Muscle layer of duodenum (tissue), 2 donors: ENCODE measurements at regions not wholly inside any gene's neighbourhood (a gene's known extent, or its start where the extent isn't known, plus 50 kb on each side); places are given as distances from the start of the nearest gene placed in this dataset.

Experiments used
- H3K27ac ChIP-seq: one replicate; pipeline ENCODE4 v1.7.0; 2013; ENCODE audit warnings: mild to moderate bottlenecking, low read length
- H3K27me3 ChIP-seq: one replicate; pipeline ENCODE4 v1.7.0; 2013; ENCODE audit warnings: low read depth, mild to moderate bottlenecking, control low read depth, low read length
- H3K36me3 ChIP-seq, 2 donors: one replicate each; pipeline ENCODE4 v1.7.0; 2013; ENCODE audit warnings: low read length in 2 of 2, control low read depth in 1 of 2, mild to moderate bottlenecking in 1 of 2; ENCODE audit not compliant: insufficient read depth in 2 of 2, control insufficient read depth in 1 of 2
- H3K4me1 ChIP-seq, 2 donors: one replicate each; pipeline ENCODE4 v1.7.0; 2013; ENCODE audit warnings: low read length in 2 of 2, mild to moderate bottlenecking in 2 of 2, control low read depth in 1 of 2, moderate library complexity in 1 of 2; ENCODE audit not compliant: insufficient read depth in 2 of 2, control insufficient read depth in 1 of 2
- H3K4me3 ChIP-seq, 2 donors: one replicate each; pipeline ENCODE4 v1.7.0; 2013; ENCODE audit warnings: low read length in 2 of 2, low read depth in 1 of 2, mild to moderate bottlenecking in 1 of 2
- H3K9me3 ChIP-seq, 2 donors: one replicate each; pipeline ENCODE4 v1.7.0; 2013; ENCODE audit warnings: low read length in 2 of 2, control low read depth in 1 of 2, mild to moderate bottlenecking in 1 of 2; ENCODE audit not compliant: control insufficient read depth in 1 of 2
- donor health status: healthy.

DNA sequence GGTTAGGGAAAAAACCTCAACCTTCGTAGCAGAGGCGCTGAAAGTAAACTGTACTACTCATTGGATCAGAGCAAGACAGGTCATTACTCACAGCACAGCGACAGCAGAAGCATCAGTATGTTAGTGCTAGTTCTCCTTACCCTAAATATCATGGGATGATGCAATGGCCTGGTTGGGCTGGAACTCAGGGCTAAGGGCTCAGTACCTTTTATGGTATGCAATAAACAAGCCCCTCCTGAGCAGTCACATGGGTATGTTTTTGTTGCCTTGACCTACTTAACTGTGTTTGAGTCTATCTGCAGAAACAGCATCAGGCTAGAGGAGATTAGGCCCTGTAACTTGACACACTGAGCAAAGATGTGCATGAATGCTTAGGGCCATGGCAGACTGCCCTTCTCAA lies 369.4 kb upstream of the IMPG1 start:
- Histone ChIP-seq H3K27me3 (no peaks in the 10 kb centered on the region), H3K36me3 (no peaks in the 10 kb centered on the region), H3K9me3 (no peaks in the 10 kb centered on the region), H3K4me1 (no peaks in the 10 kb centered on the region), H3K27ac (no peak overlapping the region), H3K4me3 (no peak overlapping the region)

- H3K4me1 ChIP-seq = no peaks in the 10 kb centered on the region
- no peak overlapping the region for H3K4me3 ChIP-seq
- H3K9me3 ChIP-seq = no peaks in the 10 kb centered on the region
Measured at GRCh38 chr6:76439811-76440210, 367.3 kb upstream of the IMPG1 start.

GRCh38 chr6:76438768-76439167 lies 366.3 kb upstream of the IMPG1 start:
- H3K27me3 ChIP-seq = no peaks in the 10 kb centered on the region
- no peak overlapping the region for H3K27ac ChIP-seq
- no peaks in the 10 kb centered on the region for H3K4me1 ChIP-seq
- H3K36me3 ChIP-seq = no peaks in the 10 kb centered on the region
- no peaks in the 10 kb centered on the region for H3K9me3 ChIP-seq
- no peak overlapping the region for H3K4me3 ChIP-seq

More at GRCh38 chr6:76439811-76440210, 367.3 kb upstream of the IMPG1 start:
- no peaks in the 10 kb centered on the region for H3K36me3 ChIP-seq
- no peaks in the 10 kb centered on the region for H3K27me3 ChIP-seq
- no peak overlapping the region for H3K27ac ChIP-seq

DNA sequence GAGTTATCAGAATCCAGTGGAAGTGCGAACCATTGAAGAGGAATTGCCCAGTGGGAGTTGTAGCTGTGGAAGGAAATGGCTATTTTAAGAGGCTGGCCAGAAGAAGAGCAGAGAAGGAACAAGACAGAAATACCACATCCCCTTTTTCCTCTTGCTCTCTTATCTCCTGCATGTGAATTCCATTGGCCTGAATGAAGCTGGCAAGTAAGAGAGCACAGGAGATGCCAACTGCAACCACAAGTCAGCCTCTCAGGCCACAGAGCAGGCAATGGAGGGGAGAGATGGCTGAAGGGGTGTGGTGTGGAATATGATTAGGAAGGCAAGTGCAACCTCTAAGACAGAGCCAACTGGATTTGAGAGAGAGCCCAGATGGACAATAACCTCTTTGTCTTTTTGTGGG lies 362.7 kb upstream of the IMPG1 start:
- H3K4me1 ChIP-seq = no peaks in the 10 kb centered on the region
- H3K36me3 ChIP-seq = no peaks in the 10 kb centered on the region
- H3K27ac ChIP-seq = no peak overlapping the region
- no peaks in the 10 kb centered on the region for H3K27me3 ChIP-seq
- H3K9me3 ChIP-seq = no peaks in the 10 kb centered on the region
- H3K4me3 ChIP-seq = no peak overlapping the region

- Histone ChIP-seq H3K9me3 (no peaks in the 10 kb centered on the region), H3K4me3 (no peak overlapping the region), H3K27ac (no peak overlapping the region), H3K4me1 (no peaks in the 10 kb centered on the region), H3K36me3 (no peaks in the 10 kb centered on the region), H3K27me3 (no peaks in the 10 kb centered on the region)
Measured at GRCh38 chr6:76422511-76423213, 350.2 kb upstream of the IMPG1 start.

DNA sequence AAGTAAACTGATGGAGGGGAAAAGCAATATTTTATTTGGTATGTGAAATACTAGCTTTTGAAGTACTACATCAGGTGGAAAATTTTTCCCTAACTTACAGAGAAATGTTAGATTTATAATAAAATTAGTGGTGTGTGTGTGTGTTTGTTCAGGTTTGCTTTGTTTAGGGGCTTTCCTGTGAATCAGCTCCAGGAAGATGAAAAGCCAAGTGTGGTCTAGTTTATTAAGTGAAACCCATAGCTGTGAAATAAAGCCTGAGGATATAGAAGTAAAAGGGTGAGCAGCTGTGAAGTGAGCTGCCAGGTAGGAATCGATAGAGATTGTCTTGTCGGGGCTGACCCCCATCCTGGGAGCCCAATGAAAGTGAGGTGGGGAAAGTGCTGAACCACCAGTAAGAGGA lies 347.6 kb upstream of the IMPG1 start:
- Histone ChIP-seq H3K4me3 (no peak overlapping the region), H3K27ac (no peak overlapping the region), H3K36me3 (no peaks in the 10 kb centered on the region), H3K27me3 (no peaks in the 10 kb centered on the region), H3K9me3 (no peaks in the 10 kb centered on the region), H3K4me1 (no peaks in the 10 kb centered on the region)

GRCh38 chr6:76418560-76419223 lies 346.2 kb upstream of the IMPG1 start:
- Histone ChIP-seq H3K4me1 (no peaks in the 10 kb centered on the region), H3K36me3 (no peaks in the 10 kb centered on the region), H3K4me3 (no peak overlapping the region), H3K27me3 (no peaks in the 10 kb centered on the region), H3K9me3 (no peaks in the 10 kb centered on the region), H3K27ac (no peak overlapping the region)

GRCh38 chr6:76416821-76417605 lies 344.6 kb upstream of the IMPG1 start:
- Histone ChIP-seq H3K4me3 (no peak overlapping the region), H3K9me3 (no peaks in the 10 kb centered on the region), H3K27me3 (no peaks in the 10 kb centered on the region), H3K36me3 (no peaks in the 10 kb centered on the region), H3K4me1 (no peaks in the 10 kb centered on the region), H3K27ac (no peak overlapping the region)

DNA sequence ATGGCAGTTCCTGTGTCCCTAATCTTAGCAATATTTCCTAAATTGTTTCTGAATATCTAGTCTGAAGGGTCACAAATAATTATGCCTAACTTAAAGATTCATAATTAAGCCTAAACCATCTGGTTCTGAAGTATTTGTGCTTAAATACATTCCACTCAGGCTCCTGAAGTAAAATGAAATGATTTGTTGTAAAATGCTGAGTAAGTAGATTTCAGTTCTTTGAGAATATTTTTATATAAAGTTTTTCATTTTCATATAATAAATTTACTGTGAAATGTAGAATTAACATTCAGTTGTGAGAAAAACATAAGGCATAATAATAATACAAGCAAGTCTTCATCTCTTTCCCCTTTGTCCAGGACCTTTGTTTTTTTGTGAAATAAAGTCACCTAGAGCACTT lies 330.6 kb upstream of the IMPG1 start:
- H3K27me3 ChIP-seq = no peaks in the 10 kb centered on the region
- no peaks in the 10 kb centered on the region for H3K9me3 ChIP-seq
- H3K27ac ChIP-seq = no peak overlapping the region
- H3K4me3 ChIP-seq = no peak overlapping the region
- H3K36me3 ChIP-seq = no peaks in the 10 kb centered on the region
- no peaks in the 10 kb centered on the region for H3K4me1 ChIP-seq

DNA sequence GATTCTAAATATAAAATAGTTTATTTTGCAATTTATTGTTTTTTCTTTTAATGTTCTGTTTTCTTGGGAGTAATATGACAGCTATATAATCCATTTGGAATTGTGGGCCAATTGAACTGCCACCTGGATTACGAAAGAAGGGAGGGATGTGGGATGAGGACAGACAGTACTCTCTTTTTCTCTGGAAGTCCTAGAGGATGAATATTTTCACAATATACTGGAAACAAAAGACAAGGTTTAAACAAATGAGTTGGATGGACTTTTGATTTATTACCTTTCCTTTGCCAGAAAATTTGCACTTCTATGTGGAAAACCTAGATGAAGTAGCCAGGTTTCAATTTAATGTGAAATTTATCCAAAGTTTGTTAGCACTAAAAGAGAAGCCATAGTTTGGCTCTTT lies 325.5 kb upstream of the IMPG1 start:
- H3K4me1 ChIP-seq = no peaks in the 10 kb centered on the region
- no peaks in the 10 kb centered on the region for H3K36me3 ChIP-seq
- H3K27me3 ChIP-seq = no peaks in the 10 kb centered on the region
- H3K27ac ChIP-seq = no peak overlapping the region
- H3K4me3 ChIP-seq = no peak overlapping the region
- no peaks in the 10 kb centered on the region for H3K9me3 ChIP-seq

DNA sequence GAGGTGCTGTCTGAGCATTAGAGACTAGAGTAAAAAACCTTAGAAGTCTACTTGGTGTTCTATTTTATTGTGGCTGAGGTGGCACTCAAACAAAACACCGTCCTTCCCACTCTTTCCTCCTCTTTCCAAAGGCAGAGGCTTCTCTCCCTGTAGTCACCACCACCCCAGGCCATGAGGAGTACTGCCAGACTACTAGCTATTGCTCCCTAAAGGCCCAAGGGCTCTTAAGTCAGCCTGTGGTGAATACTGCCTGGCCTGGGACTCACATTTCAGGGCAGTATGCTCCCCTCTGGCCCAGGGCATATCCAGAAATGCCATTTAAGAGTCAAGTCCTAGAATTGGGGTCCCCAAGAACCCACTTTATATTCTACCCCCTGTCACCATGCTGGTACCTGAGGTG lies 309.7 kb upstream of the IMPG1 start:
- H3K9me3 ChIP-seq = peaks cover 0 to 24% of the 10 kb centered on the region in 2 donors
- no peaks in the 10 kb centered on the region for H3K36me3 ChIP-seq
- no peaks in the 10 kb centered on the region for H3K27me3 ChIP-seq
- H3K4me1 ChIP-seq = no peaks in the 10 kb centered on the region
- H3K27ac ChIP-seq = no peak overlapping the region
- H3K4me3 ChIP-seq = no peak overlapping the region
